HG03039 (cell line): ENCODE measurements at regions not wholly inside any gene's neighbourhood (a gene's known extent, or its start where the extent isn't known, plus 50 kb on each side); places are given as distances from the start of the nearest gene placed in this dataset.

ENCODE experiments used
- ATAC-seq: cut with Tn5 transposase; IDR thresholded peaks from one replicate; pipeline ENCODE4 v1.9.1; 2021; ENCODE audit warnings: mild to moderate bottlenecking, moderate library complexity; ENCODE audit not compliant: unreplicated experiment

- ATAC-seq: no peak
These were observed 92.6 kb downstream of the RDH14 start for GRCh38 chr2:18467749-18468360.

GRCh38 chr2:18465979-18466378 is 94.5 kb downstream of the RDH14 start:
- no peak for ATAC-seq

- no peak for ATAC-seq
These were observed 95.5 kb downstream of the RDH14 start for GRCh38 chr2:18464913-18465312.

- no peak for ATAC-seq
These were observed 104.4 kb downstream of the RDH14 start for GRCh38 chr2:18456026-18456425.

- no peak for ATAC-seq
These were observed 105.1 kb downstream of the RDH14 start for GRCh38 chr2:18455236-18455862.

GRCh38 chr2:18454692-18455235 is 105.7 kb downstream of the RDH14 start:
- no peak for ATAC-seq

- ATAC-seq: no peak
These were observed 113.7 kb downstream of the RDH14 start for GRCh38 chr2:18446715-18447114.

- no peak for ATAC-seq
These were observed 114.8 kb downstream of the RDH14 start for GRCh38 chr2:18445433-18446320.

- no peak for ATAC-seq
These were observed 115.6 kb downstream of the RDH14 start for GRCh38 chr2:18444806-18445205.

- no peak for ATAC-seq
These were observed 118.9 kb downstream of the RDH14 start for GRCh38 chr2:18441583-18441982.

- ATAC-seq: no peak
These were observed 119.7 kb downstream of the RDH14 start for GRCh38 chr2:18440777-18441176.

GRCh38 chr2:18440141-18440661 is 120.3 kb downstream of the RDH14 start:
- ATAC-seq: no peak

- ATAC-seq: no peak
These were observed 120.7 kb downstream of the RDH14 start for GRCh38 chr2:18439716-18440115.

- ATAC-seq: no peak
These were observed 122.5 kb downstream of the RDH14 start for GRCh38 chr2:18437909-18438308.

GRCh38 chr2:18436503-18437005 is 123.9 kb downstream of the RDH14 start:
- no peak for ATAC-seq

GRCh38 chr2:18435426-18436037 is 124.9 kb downstream of the RDH14 start:
- ATAC-seq: no peak

- no peak for ATAC-seq
These were observed 126.6 kb downstream of the RDH14 start for GRCh38 chr2:18433872-18434271.

GRCh38 chr2:18432999-18433398 is 127.5 kb downstream of the RDH14 start:
- ATAC-seq: no peak

GRCh38 chr2:18430996-18431748 is 129.3 kb downstream of the RDH14 start:
- no peak for ATAC-seq

GRCh38 chr2:18428516-18428915 is 131.9 kb downstream of the RDH14 start:
- no peak for ATAC-seq
